GM12878 (cell line): ENCODE measurements at regions not wholly inside any gene's neighbourhood (a gene's known extent, or its start where the extent isn't known, plus 50 kb on each side); places are given as distances from the start of the nearest gene placed in this dataset.

ENCODE experiments used
- ATAC-seq: fragments of 200-7000 bp; cut with Tn5 transposase; 3 replicates; pipeline ENCODE4 v1.9.1; 2020; ENCODE audit warnings: mild to moderate bottlenecking, moderate library complexity
- BruUV-seq: library from RNA; stranded (reverse); fragments of 400-500 nt; replicated peaks from 2 replicates; lab custom pipeline; 2021; lab: Mats Ljungman, UMichigan
- CTCF ChIA-PET: fragments of 300-600 bp; sonication (Branson Sonifier 250); formaldehyde crosslinking; extraction: SDS; loops from one replicate; lab custom pipeline; 2021; ENCODE audit warnings: inconsistent platforms; lab: Yijun Ruan, JAX
- POLR2A ChIA-PET: fragments of 350-600 bp; formaldehyde crosslinking; extraction: SDS; loops from one replicate; lab custom pipeline; 2021; ENCODE audit warnings: inconsistent platforms; lab: Charles Lee
- RAD21 ChIA-PET: fragments of 300-600 bp; sonication (Branson Sonifier 250); formaldehyde crosslinking; loops from one replicate; lab custom pipeline; 2023; ENCODE audit warnings: antibody characterized with exemption; ENCODE audit not compliant: unreplicated experiment; lab: Charles Lee
- SMC1A ChIA-PET: fragments of 300-600 bp; sonication (Branson Sonifier 250); formaldehyde crosslinking; loops from one replicate; lab custom pipeline; 2023; ENCODE audit not compliant: unreplicated experiment, uncharacterized antibody; lab: Charles Lee
- DNase-seq: peaks from one replicate; pipeline ENCODE4 v3.0.0-alpha.2; 2011; ENCODE audit warnings: low read depth, low spot score
- FAIRE-seq: peaks from 3 replicates; lab custom pipeline; 2011; peaks lifted over from hg19 to GRCh38; lab: Jason Lieb, UNC
- H2AFZ ChIP-seq: 2 replicates; pipeline ENCODE4 v1.6.0; 2011; ENCODE audit warnings: low read depth, low read length, control low read depth; ENCODE audit not compliant: control insufficient read depth
- H3K27ac ChIP-seq: 2 replicates; pipeline ENCODE4 v1.5.1; 2011; ENCODE audit warnings: control low read depth; ENCODE audit not compliant: control insufficient read depth, insufficient read depth
- H3K27me3 ChIP-seq, 2 experiments: replicated peaks in 1 of 2; 2 replicates each; pipeline versions ENCODE4 v1.6.0 to v1.6.1; 2011; ENCODE audit warnings: low read length in 1 of 2; ENCODE audit not compliant: control insufficient read depth in 2 of 2, insufficient read depth in 2 of 2
- H3K36me3 ChIP-seq, 2 experiments: 2 replicates each; pipeline ENCODE4 v1.5.1; 2011; ENCODE audit warnings: low read length in 1 of 2; ENCODE audit not compliant: control insufficient read depth in 2 of 2, insufficient read depth in 2 of 2
- H3K4me1 ChIP-seq: 2 replicates; pipeline ENCODE4 v1.6.1; 2011; ENCODE audit warnings: mild to moderate bottlenecking, low read length, moderate library complexity, mixed read lengths; ENCODE audit not compliant: control insufficient read depth, insufficient read depth
- H3K4me2 ChIP-seq: 2 replicates; pipeline ENCODE4 v1.6.0; 2011; ENCODE audit warnings: control low read depth; ENCODE audit not compliant: control insufficient read depth, insufficient read depth
- H3K4me3 ChIP-seq: fragments of 200-600 bp; sonication (generic); 2 replicates; pipeline ENCODE4 v1.5.1; 2016
- H3K79me2 ChIP-seq: 2 replicates; pipeline ENCODE4 v1.6.0; 2011; ENCODE audit warnings: low read length; ENCODE audit not compliant: control insufficient read depth, insufficient read depth
- H3K9ac ChIP-seq: 2 replicates; pipeline ENCODE4 v1.8.0; 2011; ENCODE audit warnings: low read length, control low read depth, mixed read lengths; ENCODE audit not compliant: control insufficient read depth, insufficient read depth
- H3K9me3 ChIP-seq: replicated peaks from 3 replicates; pipeline ENCODE4 v1.5.1; 2011; ENCODE audit warnings: mild to moderate bottlenecking, low read length; ENCODE audit not compliant: control insufficient read depth, insufficient read depth
- H4K20me1 ChIP-seq: 2 replicates; pipeline ENCODE4 v1.6.0; 2011; ENCODE audit not compliant: control insufficient read depth, insufficient read depth
- CHD1 ChIP-seq: IDR thresholded peaks from 2 replicates; pipeline ENCODE4 v1.6.1; 2012; ENCODE audit warnings: low read depth, low read length, improper control_type of control experiment
- CREB1 ChIP-seq: IDR thresholded peaks from 2 replicates; pipeline ENCODE4 v1.6.1; 2012; ENCODE audit warnings: low read depth, mild to moderate bottlenecking, inconsistent platforms
- EZH2 ChIP-seq: IDR thresholded peaks from 2 replicates; pipeline ENCODE4 v1.6.1; 2012; ENCODE audit warnings: low read depth, mild to moderate bottlenecking, control low read depth, inconsistent platforms, low read length, borderline replicate concordance; ENCODE audit not compliant: control insufficient read depth
- LARP7 ChIP-seq: fragments of 450-650 bp; IDR thresholded peaks from 2 replicates; pipeline ENCODE4 v1.6.1; 2017; ENCODE audit warnings: mild to moderate bottlenecking
- MEF2B ChIP-seq: fragments of 450-650 bp; IDR thresholded peaks from 2 replicates; pipeline ENCODE4 v1.6.1; 2018; ENCODE audit warnings: mild to moderate bottlenecking, moderate library complexity; ENCODE audit not compliant: partially characterized antibody, poor library complexity, severe bottlenecking
- MTA2 ChIP-seq: fragments of 450-650 bp; IDR thresholded peaks from 2 replicates; pipeline ENCODE4 v1.6.1; 2016; ENCODE audit warnings: low read depth, mild to moderate bottlenecking, moderate library complexity
- NRF1 ChIP-seq: conservative IDR thresholded peaks from 2 replicates; pipeline ENCODE4 v1.6.1; 2011; ENCODE audit warnings: mild to moderate bottlenecking, low read depth, low read length, improper control_type of control experiment
- POU2F2 ChIP-seq: IDR thresholded peaks from 3 replicates; pipeline ENCODE4 v1.6.1; 2011; ENCODE audit warnings: low read depth, mild to moderate bottlenecking, low read length, borderline replicate concordance
- SMAD5 ChIP-seq: IDR thresholded peaks from 2 replicates; pipeline ENCODE4 v1.6.1; 2016; ENCODE audit warnings: antibody characterized with exemption, low read depth
- TARDBP ChIP-seq: IDR thresholded peaks from 2 replicates; pipeline ENCODE4 v1.6.1; 2016; ENCODE audit warnings: borderline replicate concordance
- TCF3 ChIP-seq: IDR thresholded peaks from 2 replicates; pipeline ENCODE4 v1.6.1; 2012; ENCODE audit warnings: low read depth, mild to moderate bottlenecking, low read length, borderline replicate concordance; ENCODE audit not compliant: insufficient read depth
- YBX1 ChIP-seq: fragments of 450-650 bp; IDR thresholded peaks from 2 replicates; pipeline ENCODE4 v1.6.1; 2016; ENCODE audit warnings: antibody characterized with exemption
- ZBTB40 ChIP-seq: fragments of 450-650 bp; IDR thresholded peaks from 2 replicates; pipeline ENCODE4 v1.6.1; 2016; ENCODE audit warnings: mild to moderate bottlenecking, moderate library complexity, borderline replicate concordance
- WGBS: methylation state at CpG from one replicate; pipeline ENCODE4 v1.1.6; 2016; ENCODE audit warnings: low lambda C conversion rate; ENCODE audit not compliant: insufficient replicate concordance, insufficient coverage; ENCODE audit errors: missing lambda C conversion rate; 5-methylcytosine and 5-hydroxymethylcytosine counted together
- in situ Hi-C: fragments of 300-500 bp; cut with MboI; formaldehyde crosslinking; loops from 9 replicates; pipeline ENCODE4 v1.14.3; 2018; ENCODE audit warnings: mixed read lengths
- intact Hi-C: fragments of 100-400 bp; cut with micrococcal nuclease; formaldehyde crosslinking; loops from one replicate; pipeline ENCODE4 v1.14.2; 2022; ENCODE audit not compliant: unreplicated experiment
- TF ChIP-seq, protein P1 (sequence below): IDR thresholded peaks from 2 replicates; pipeline ENCODE4 v1.6.1; 2011; ENCODE audit warnings: borderline replicate concordance, low read depth, mild to moderate bottlenecking, moderate library complexity, low read length; ENCODE audit not compliant: insufficient read depth, poor library complexity, severe bottlenecking
- TF ChIP-seq, protein P2 (sequence below): IDR thresholded peaks from 2 replicates; pipeline ENCODE4 v1.6.1; 2012; ENCODE audit warnings: mild to moderate bottlenecking, low read depth, low read length
- TF ChIP-seq, protein P3 (sequence below): IDR thresholded peaks from 2 replicates; pipeline ENCODE4 v1.6.1; 2012; ENCODE audit warnings: low read depth, low read length, improper control_type of control experiment

DNA sequence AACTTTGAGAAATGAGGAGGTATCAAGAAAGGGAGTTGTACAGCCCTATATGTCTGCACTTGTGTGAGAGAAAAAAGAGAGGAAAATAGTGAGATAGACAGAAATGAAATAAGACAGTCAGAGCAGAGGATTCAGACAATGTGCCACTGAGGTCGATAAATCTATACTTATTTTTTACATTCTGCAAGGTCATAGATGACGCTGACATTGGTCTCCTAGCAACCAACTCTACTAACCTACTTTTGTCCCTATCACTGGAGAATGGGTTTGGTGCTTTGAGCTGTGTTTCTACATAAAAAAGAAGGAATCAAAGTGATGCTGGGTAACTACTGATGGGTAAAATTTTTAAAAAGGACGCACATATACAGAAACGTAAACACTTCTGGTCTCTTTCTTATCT is 573.3 kb upstream of the RORB start:
- Histone ChIP-seq H3K36me3 (no peaks in the 10 kb centered on the region), H3K4me1 (no peaks in the 10 kb centered on the region), H3K4me3 (no peak overlapping the region), H3K9ac (no peak overlapping the region), H3K27ac (no peak overlapping the region), H3K27me3 (no peaks in the 10 kb centered on the region), H2AFZ (no peak overlapping the region), H3K4me2 (no peak overlapping the region), H4K20me1 (no peaks in the 10 kb centered on the region), H3K79me2 (no peaks in the 10 kb centered on the region), H3K9me3 (no peaks in the 10 kb centered on the region)
- no TSS peak for BruUV-seq
- no peak for ATAC-seq
- no peak for DNase-seq
- intact Hi-C loops, result no loop called here
- SMC1A ChIA-PET, result no interaction called here
- in situ Hi-C loops, result no loop called here
- POLR2A ChIA-PET, result no interaction called here
- CTCF ChIA-PET, result no interaction called here
- FAIRE-seq, result no peak
- WGBS, result 1% methylated on average over 4 of the region's 4 CpGs
- RAD21 ChIA-PET, result no interaction called here
- TF ChIP-seq CHD1 (no peak), POU2F2 (no peak), MEF2B (no peak), ZBTB40 (no peak), LARP7 (no peak), TARDBP (no peak), EZH2 (no peak), SMAD5 (no peak), MTA2 (no peak), CREB1 (no peak), TCF3 (no peak), YBX1 (no peak), NRF1 (no peak)
- TF ChIP-seq, protein P1, sequence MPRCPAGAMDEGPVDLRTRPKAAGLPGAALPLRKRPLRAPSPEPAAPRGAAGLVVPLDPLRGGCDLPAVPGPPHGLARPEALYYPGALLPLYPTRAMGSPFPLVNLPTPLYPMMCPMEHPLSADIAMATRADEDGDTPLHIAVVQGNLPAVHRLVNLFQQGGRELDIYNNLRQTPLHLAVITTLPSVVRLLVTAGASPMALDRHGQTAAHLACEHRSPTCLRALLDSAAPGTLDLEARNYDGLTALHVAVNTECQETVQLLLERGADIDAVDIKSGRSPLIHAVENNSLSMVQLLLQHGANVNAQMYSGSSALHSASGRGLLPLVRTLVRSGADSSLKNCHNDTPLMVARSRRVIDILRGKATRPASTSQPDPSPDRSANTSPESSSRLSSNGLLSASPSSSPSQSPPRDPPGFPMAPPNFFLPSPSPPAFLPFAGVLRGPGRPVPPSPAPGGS, result no peak
- TF ChIP-seq, protein P2, sequence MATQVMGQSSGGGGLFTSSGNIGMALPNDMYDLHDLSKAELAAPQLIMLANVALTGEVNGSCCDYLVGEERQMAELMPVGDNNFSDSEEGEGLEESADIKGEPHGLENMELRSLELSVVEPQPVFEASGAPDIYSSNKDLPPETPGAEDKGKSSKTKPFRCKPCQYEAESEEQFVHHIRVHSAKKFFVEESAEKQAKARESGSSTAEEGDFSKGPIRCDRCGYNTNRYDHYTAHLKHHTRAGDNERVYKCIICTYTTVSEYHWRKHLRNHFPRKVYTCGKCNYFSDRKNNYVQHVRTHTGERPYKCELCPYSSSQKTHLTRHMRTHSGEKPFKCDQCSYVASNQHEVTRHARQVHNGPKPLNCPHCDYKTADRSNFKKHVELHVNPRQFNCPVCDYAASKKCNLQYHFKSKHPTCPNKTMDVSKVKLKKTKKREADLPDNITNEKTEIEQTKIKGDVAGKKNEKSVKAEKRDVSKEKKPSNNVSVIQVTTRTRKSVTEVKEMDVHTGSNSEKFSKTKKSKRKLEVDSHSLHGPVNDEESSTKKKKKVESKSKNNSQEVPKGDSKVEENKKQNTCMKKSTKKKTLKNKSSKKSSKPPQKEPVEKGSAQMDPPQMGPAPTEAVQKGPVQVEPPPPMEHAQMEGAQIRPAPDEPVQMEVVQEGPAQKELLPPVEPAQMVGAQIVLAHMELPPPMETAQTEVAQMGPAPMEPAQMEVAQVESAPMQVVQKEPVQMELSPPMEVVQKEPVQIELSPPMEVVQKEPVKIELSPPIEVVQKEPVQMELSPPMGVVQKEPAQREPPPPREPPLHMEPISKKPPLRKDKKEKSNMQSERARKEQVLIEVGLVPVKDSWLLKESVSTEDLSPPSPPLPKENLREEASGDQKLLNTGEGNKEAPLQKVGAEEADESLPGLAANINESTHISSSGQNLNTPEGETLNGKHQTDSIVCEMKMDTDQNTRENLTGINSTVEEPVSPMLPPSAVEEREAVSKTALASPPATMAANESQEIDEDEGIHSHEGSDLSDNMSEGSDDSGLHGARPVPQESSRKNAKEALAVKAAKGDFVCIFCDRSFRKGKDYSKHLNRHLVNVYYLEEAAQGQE, result no peak
- TF ChIP-seq, protein P3, sequence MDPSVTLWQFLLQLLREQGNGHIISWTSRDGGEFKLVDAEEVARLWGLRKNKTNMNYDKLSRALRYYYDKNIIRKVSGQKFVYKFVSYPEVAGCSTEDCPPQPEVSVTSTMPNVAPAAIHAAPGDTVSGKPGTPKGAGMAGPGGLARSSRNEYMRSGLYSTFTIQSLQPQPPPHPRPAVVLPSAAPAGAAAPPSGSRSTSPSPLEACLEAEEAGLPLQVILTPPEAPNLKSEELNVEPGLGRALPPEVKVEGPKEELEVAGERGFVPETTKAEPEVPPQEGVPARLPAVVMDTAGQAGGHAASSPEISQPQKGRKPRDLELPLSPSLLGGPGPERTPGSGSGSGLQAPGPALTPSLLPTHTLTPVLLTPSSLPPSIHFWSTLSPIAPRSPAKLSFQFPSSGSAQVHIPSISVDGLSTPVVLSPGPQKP, result no peak
